ENCODE measurements at regions not wholly inside any gene's neighbourhood (a gene's known extent, or its start where the extent isn't known, plus 50 kb on each side); places are given as distances from the start of the nearest gene placed in this dataset.

DNA sequence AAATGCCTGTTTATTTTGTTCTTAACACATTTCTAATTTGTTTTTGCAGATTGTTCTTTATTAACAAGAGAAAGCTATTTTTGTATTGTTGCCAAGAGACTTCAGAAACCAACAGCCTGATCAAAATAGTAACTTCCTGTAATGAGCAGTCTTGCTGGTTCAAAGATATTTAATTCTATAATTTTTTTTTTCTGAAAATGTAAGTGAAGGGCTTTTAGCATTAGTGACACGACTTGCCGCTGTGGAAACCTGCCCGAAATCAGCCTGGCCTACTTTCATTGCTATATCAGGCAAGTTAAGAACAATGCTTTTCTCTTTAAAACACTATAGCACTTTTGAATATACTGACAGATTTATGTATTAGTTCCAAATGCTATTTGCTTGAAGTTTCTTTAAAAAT, 374.3 kb downstream of the EFNB2 start:
- no peaks in the 10 kb centered on the region for H3K36me3 Mint-ChIP-seq

DNA sequence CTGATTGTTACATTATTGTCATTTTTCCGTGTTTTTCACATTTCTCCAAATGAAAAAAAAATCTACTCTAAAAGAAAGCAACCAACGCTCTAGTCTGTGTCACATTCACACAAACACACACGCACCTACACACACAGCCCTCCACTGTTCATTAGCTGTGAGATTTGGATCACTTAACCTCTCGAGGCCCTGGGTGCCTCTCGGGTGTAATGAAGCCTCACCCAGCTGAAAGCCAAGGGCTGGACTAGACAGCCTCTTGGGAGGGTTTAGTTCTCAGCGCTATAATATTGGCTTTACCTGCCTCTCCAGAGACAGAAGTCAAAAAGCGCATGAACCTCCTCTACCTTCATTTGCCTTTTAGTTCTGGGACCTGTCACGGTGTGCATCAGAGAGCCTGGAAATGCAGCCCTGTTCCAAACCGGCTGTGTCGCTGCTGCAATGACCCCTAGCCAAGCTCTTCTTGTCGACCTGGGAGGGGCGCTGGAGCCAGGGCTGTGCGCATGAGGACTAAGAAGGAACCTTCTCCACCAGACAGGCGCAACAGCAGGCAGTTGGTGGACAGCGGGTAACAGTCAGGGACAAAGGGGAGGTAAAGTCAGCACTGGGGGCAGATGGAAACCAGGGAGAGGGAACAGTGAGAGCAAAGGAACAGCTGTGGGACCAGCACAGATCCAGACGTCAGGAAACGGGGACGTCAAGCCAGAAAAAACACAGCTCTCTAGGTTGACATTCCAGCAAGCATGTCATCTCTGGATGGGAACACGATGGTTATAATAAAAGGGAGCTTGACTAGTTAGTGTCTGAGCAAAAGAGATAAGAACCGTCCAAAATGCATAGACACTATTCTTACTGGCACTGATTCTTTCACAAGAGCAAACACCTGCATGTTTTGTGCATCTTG, 375.9 kb downstream of the EFNB2 start:
- no peak overlapping the region for H3K27ac Mint-ChIP-seq
- H3K4me3 Mint-ChIP-seq = no peak overlapping the region
- no peaks in the 10 kb centered on the region for H3K36me3 Mint-ChIP-seq
- Histone ChIP-seq H3K27me3 (replicated peaks in 1 of 2; ENCODE audit: control insufficient read depth in 2 of 2, extremely low read depth in 1 of 2, insufficient read depth in 2 of 2, low read length in 1 of 2) (no peaks in the 10 kb centered on the region), H3K4me3 (ENCODE audit: control insufficient read depth in 1 of 2, extremely low read depth in 1 of 2, low read length in 1 of 2) (no peak overlapping the region), H3K27ac (ENCODE audit: low read length) (no peak overlapping the region), H3K9me3 (no peaks in the 10 kb centered on the region), H3K36me3 (ENCODE audit: control insufficient read depth in 2 of 2, extremely low read depth in 1 of 2, insufficient read depth in 1 of 2, low read length in 1 of 2) (no peaks in the 10 kb centered on the region), H3K4me1 (ENCODE audit: control insufficient read depth in 1 of 2, extremely low read depth in 1 of 2, insufficient read depth in 2 of 2, low read length in 2 of 2) (no peaks in the 10 kb centered on the region)
- DNase-seq (no peak), ATAC-seq (replicated peaks in 1 of 4) (no peak)
- CTCF ChIA-PET = interaction anchor here in 1 of 2 donors (0.6 kb wide), 1 partner anchor 20 kb away, joined by 7 read pairs; no protein-coding TSS in a partner anchor
- H3K9me3 Mint-ChIP-seq = peaks cover 0 to 3% (median 2%) of the 10 kb centered on the region in 3 donors
- no peaks in the 10 kb centered on the region for H3K4me1 Mint-ChIP-seq
- no peaks in the 10 kb centered on the region for H3K27me3 Mint-ChIP-seq
- WGBS (ENCODE audit: insufficient coverage) = 85% methylated on average over 12 of the region's 20 CpGs
- POLR2A ChIA-PET = no interaction called here

More for the DNA sequence above, 374.3 kb downstream of the EFNB2 start:
- H3K27ac ChIP-seq (ENCODE audit: low read length) = no peak overlapping the region
- CTCF ChIA-PET = no interaction called here
- no peak overlapping the region for H3K4me3 Mint-ChIP-seq
- no peaks in the 10 kb centered on the region for H3K27me3 Mint-ChIP-seq
- H3K4me1 ChIP-seq (ENCODE audit: control insufficient read depth in 1 of 2, extremely low read depth in 1 of 2, insufficient read depth in 2 of 2, low read length in 2 of 2) = no peaks in the 10 kb centered on the region
- no peaks in the 10 kb centered on the region for H3K27me3 ChIP-seq (replicated peaks in 1 of 2; ENCODE audit: control insufficient read depth in 2 of 2, extremely low read depth in 1 of 2, insufficient read depth in 2 of 2, low read length in 1 of 2)
- ATAC-seq (replicated peaks in 1 of 4) (no peak), DNase-seq (no peak)
- H3K4me1 Mint-ChIP-seq = no peaks in the 10 kb centered on the region
- POLR2A ChIA-PET = no interaction called here
- H3K36me3 ChIP-seq (ENCODE audit: control insufficient read depth in 2 of 2, extremely low read depth in 1 of 2, insufficient read depth in 1 of 2, low read length in 1 of 2) = no peaks in the 10 kb centered on the region
- H3K4me3 ChIP-seq (ENCODE audit: control insufficient read depth in 1 of 2, extremely low read depth in 1 of 2, low read length in 1 of 2) = no peak overlapping the region
- no CpG with 5 or more reads among the region's 3 CpGs for WGBS (ENCODE audit: insufficient coverage)
- peaks cover 0 to 4% (median 4%) of the 10 kb centered on the region in 3 donors for H3K9me3 Mint-ChIP-seq
- H3K9me3 ChIP-seq = no peaks in the 10 kb centered on the region
- no peak overlapping the region for H3K27ac Mint-ChIP-seq

DNA sequence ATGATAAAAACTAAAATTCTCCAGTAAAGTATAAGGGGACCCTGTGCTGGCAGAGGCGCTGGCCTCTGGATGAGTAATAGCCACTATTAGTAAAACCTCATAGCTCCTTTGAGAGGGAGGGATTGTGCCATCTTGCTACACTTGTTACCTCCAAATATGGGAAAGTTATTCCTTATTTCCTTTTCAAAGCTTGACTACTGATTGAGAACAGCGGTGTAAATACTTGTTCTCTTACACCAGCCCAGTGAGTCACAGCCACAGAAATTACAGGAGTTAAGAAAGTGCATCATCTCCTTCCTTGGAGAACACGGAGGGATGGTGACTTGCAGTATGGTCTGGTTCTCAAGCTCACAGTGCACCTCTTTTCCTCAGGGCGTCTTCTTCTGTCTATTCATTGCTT, 379.0 kb downstream of the EFNB2 start:
- H3K4me3 ChIP-seq (ENCODE audit: control insufficient read depth in 1 of 2, extremely low read depth in 1 of 2, low read length in 1 of 2) = no peak overlapping the region
- H3K27me3 Mint-ChIP-seq = no peaks in the 10 kb centered on the region
- no peak overlapping the region for H3K27ac Mint-ChIP-seq
- DNase-seq (no peak), ATAC-seq (replicated peaks in 1 of 4) (no peak)
- H3K36me3 Mint-ChIP-seq = no peaks in the 10 kb centered on the region
- 75% methylated on average over 2 of the region's 4 CpGs for WGBS (ENCODE audit: insufficient coverage)
- H3K4me3 Mint-ChIP-seq = no peak overlapping the region
- no peak overlapping the region for H3K27ac ChIP-seq (ENCODE audit: low read length)
- no peaks in the 10 kb centered on the region for H3K27me3 ChIP-seq (replicated peaks in 1 of 2; ENCODE audit: control insufficient read depth in 2 of 2, extremely low read depth in 1 of 2, insufficient read depth in 2 of 2, low read length in 1 of 2)
- H3K36me3 ChIP-seq (ENCODE audit: control insufficient read depth in 2 of 2, extremely low read depth in 1 of 2, insufficient read depth in 1 of 2, low read length in 1 of 2) = no peaks in the 10 kb centered on the region
- H3K9me3 ChIP-seq = no peaks in the 10 kb centered on the region
- peaks cover 0 to 6% (median 1%) of the 10 kb centered on the region in 3 donors for H3K9me3 Mint-ChIP-seq
- CTCF ChIA-PET = no interaction called here
- no peaks in the 10 kb centered on the region for H3K4me1 Mint-ChIP-seq
- H3K4me1 ChIP-seq (ENCODE audit: control insufficient read depth in 1 of 2, extremely low read depth in 1 of 2, insufficient read depth in 2 of 2, low read length in 2 of 2) = no peaks in the 10 kb centered on the region
- POLR2A ChIA-PET = no interaction called here

DNA sequence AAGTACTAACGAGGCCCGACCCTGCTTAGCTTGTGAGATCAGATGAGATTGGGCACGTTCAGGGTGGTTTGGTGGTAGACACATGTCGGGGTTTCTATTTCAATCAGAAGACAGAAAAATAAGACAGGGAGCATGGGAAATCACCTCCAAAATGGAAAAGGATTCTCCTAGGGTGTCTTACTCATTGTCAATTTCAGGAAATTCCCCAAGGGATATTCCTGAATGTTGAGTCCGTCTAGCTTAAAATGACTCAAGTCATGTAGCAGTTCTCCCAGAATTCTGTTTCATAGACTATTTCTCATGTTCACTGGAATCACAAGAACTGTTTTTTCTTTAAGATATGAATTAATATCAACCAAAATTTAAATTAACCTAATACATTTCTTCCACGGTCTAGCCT, 380.1 kb downstream of the EFNB2 start:
- H3K9me3 Mint-ChIP-seq = peaks cover 0 to 6% (median 3%) of the 10 kb centered on the region in 3 donors

DNA sequence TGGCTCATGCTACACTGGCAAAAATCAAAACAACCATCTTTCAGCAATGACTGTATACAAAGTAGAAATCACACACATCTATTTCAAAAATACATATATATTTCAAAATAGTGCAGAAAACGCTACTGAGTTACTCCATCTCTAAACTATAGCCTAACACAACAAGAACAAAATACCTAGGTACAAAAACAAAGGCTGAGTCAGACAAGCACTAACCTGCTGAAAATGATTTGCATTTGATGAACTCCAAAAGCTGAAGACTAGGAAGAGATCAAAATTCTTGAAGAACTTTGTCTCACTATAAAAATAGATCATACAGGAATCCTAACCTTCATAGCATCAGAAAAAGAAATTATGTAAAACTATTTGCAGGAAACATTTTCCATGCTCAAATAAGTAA, 381.6 kb downstream of the EFNB2 start:
- H3K27me3 Mint-ChIP-seq = no peaks in the 10 kb centered on the region
- no peak for DNase-seq
- POLR2A ChIA-PET = interaction anchor here in 1 of 2 donors (0.6 kb wide), 1 partner anchor 302 kb away, joined by 4 read pairs; no protein-coding TSS in a partner anchor
- CTCF ChIA-PET = no interaction called here
- WGBS (ENCODE audit: insufficient coverage) = 33% methylated on average over 1 of the region's 1 CpG
- no peaks in the 10 kb centered on the region for H3K4me1 Mint-ChIP-seq
- Histone ChIP-seq H3K36me3 (ENCODE audit: control insufficient read depth in 2 of 2, extremely low read depth in 1 of 2, insufficient read depth in 1 of 2, low read length in 1 of 2) (no peaks in the 10 kb centered on the region), H3K4me1 (ENCODE audit: control insufficient read depth in 1 of 2, extremely low read depth in 1 of 2, insufficient read depth in 2 of 2, low read length in 2 of 2) (no peaks in the 10 kb centered on the region), H3K9me3 (no peaks in the 10 kb centered on the region), H3K27ac (ENCODE audit: low read length) (no peak overlapping the region), H3K4me3 (ENCODE audit: control insufficient read depth in 1 of 2, extremely low read depth in 1 of 2, low read length in 1 of 2) (no peak overlapping the region), H3K27me3 (replicated peaks in 1 of 2; ENCODE audit: control insufficient read depth in 2 of 2, extremely low read depth in 1 of 2, insufficient read depth in 2 of 2, low read length in 1 of 2) (no peaks in the 10 kb centered on the region)
- no peak for ATAC-seq (replicated peaks in 1 of 4)
- H3K27ac Mint-ChIP-seq = no peak overlapping the region
- H3K4me3 Mint-ChIP-seq = no peak overlapping the region
- H3K9me3 Mint-ChIP-seq = peaks cover 0 to 6% (median 3%) of the 10 kb centered on the region in 3 donors
- no peaks in the 10 kb centered on the region for H3K36me3 Mint-ChIP-seq

More for the DNA sequence above, 380.1 kb downstream of the EFNB2 start:
- Mint-ChIP-seq H3K36me3 (no peaks in the 10 kb centered on the region), H3K27me3 (no peaks in the 10 kb centered on the region), H3K4me3 (no peak overlapping the region), H3K4me1 (no peaks in the 10 kb centered on the region), H3K27ac (no peak overlapping the region)
- WGBS (ENCODE audit: insufficient coverage) = 100% methylated on average over 1 of the region's 6 CpGs
- ChIA-PET CTCF (no interaction called here), POLR2A (no interaction called here)
- Histone ChIP-seq H3K4me3 (ENCODE audit: control insufficient read depth in 1 of 2, extremely low read depth in 1 of 2, low read length in 1 of 2) (no peak overlapping the region), H3K27ac (ENCODE audit: low read length) (no peak overlapping the region), H3K9me3 (no peaks in the 10 kb centered on the region), H3K27me3 (replicated peaks in 1 of 2; ENCODE audit: control insufficient read depth in 2 of 2, extremely low read depth in 1 of 2, insufficient read depth in 2 of 2, low read length in 1 of 2) (no peaks in the 10 kb centered on the region), H3K36me3 (ENCODE audit: control insufficient read depth in 2 of 2, extremely low read depth in 1 of 2, insufficient read depth in 1 of 2, low read length in 1 of 2) (no peaks in the 10 kb centered on the region), H3K4me1 (ENCODE audit: control insufficient read depth in 1 of 2, extremely low read depth in 1 of 2, insufficient read depth in 2 of 2, low read length in 2 of 2) (no peaks in the 10 kb centered on the region)
- no peak for ATAC-seq (replicated peaks in 1 of 4)
- no peak for DNase-seq

DNA sequence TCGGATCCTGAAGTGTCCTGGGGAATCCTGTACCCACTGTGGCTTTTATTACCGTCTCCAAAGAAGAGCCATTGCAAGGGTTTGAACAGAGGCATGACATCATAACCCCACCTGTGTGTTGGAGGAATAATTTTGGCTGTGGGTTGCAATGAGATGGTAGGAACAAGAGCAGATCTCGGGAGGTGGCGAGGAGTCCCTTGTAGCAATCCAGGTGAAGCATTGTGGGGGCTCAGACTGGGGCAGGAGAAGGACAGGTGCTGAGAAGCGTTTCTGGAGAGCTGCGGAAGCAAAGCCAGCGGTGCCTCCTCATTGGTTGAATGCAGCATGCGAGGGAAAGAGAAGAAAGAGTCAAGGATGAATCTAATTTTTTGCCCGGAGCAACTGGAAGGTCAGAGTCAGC, 382.4 kb downstream of the EFNB2 start:
- CTCF ChIA-PET = no interaction called here
- Mint-ChIP-seq H3K27me3 (no peaks in the 10 kb centered on the region), H3K4me1 (no peaks in the 10 kb centered on the region), H3K4me3 (no peak overlapping the region), H3K27ac (no peak overlapping the region), H3K9me3 (peaks cover 0 to 6% (median 3%) of the 10 kb centered on the region in 3 donors), H3K36me3 (no peaks in the 10 kb centered on the region)
- POLR2A ChIA-PET = no interaction called here
- H3K9me3 ChIP-seq = no peaks in the 10 kb centered on the region
- no peaks in the 10 kb centered on the region for H3K4me1 ChIP-seq (ENCODE audit: control insufficient read depth in 1 of 2, extremely low read depth in 1 of 2, insufficient read depth in 2 of 2, low read length in 2 of 2)
- no peak overlapping the region for H3K4me3 ChIP-seq (ENCODE audit: control insufficient read depth in 1 of 2, extremely low read depth in 1 of 2, low read length in 1 of 2)
- WGBS (ENCODE audit: insufficient coverage) = 72% methylated on average over 9 of the region's 9 CpGs
- no peaks in the 10 kb centered on the region for H3K27me3 ChIP-seq (replicated peaks in 1 of 2; ENCODE audit: control insufficient read depth in 2 of 2, extremely low read depth in 1 of 2, insufficient read depth in 2 of 2, low read length in 1 of 2)
- H3K36me3 ChIP-seq (ENCODE audit: control insufficient read depth in 2 of 2, extremely low read depth in 1 of 2, insufficient read depth in 1 of 2, low read length in 1 of 2) = no peaks in the 10 kb centered on the region
- no peak overlapping the region for H3K27ac ChIP-seq (ENCODE audit: low read length)
- ATAC-seq (replicated peaks in 1 of 4) (no peak), DNase-seq (no peak)
